Stomach (tissue), 8 donors: ENCODE measurements at regions not wholly inside any gene's neighbourhood (a gene's known extent, or its start where the extent isn't known, plus 50 kb on each side); places are given as distances from the start of the nearest gene placed in this dataset.

Experiments used
- DNase-seq, 2 donors: peaks; one replicate each; pipeline versions ENCODE4 v3.0.0 to v3.0.0-alpha.2; 2013 to 2019
- H3K27ac ChIP-seq, 5 donors: fragments of 200-600 bp in 4 of 5; sonication (generic) in 4 of 5; one replicate each; pipeline ENCODE4 v1.5.1; 2013 to 2019; ENCODE audit warnings: mild to moderate bottlenecking in 1 of 5, moderate library complexity in 1 of 5
- H3K27me3 ChIP-seq, 3 donors: fragments of 200-600 bp; sonication (generic); one replicate each; pipeline ENCODE4 v1.5.1; 2017 to 2019; ENCODE audit warnings: mixed run types in 1 of 3
- H3K36me3 ChIP-seq, 4 donors: fragments of 200-600 bp; sonication (generic); 1 replicate in 3 of 4; 2 replicates in 1 of 4; pipeline ENCODE4 v1.5.1; 2016 to 2019
- H3K4me1 ChIP-seq, 4 donors: fragments of 200-600 bp; sonication (generic); one replicate each; pipeline ENCODE4 v1.5.1; 2016 to 2019
- H3K4me3 ChIP-seq, 4 donors: fragments of 200-600 bp; sonication (generic) in 3 of 4; one replicate each; pipeline ENCODE4 v1.5.1; 2016 to 2019; ENCODE audit warnings: mild to moderate bottlenecking in 1 of 4
- H3K9me3 ChIP-seq, 4 donors: fragments of 200-600 bp; sonication (generic); one replicate each; pipeline ENCODE4 v1.5.1; 2016 to 2019
- CTCF ChIP-seq, 7 experiments: fragments of 450-650 bp in 4 of 7; fragments of 200-600 bp in 3 of 7; sonication (generic) in 3 of 7; IDR thresholded peaks; one replicate each; pipeline ENCODE4 v1.5.1; 2016 to 2019; ENCODE audit warnings: antibody characterized with exemption in 7 of 7, control low read depth in 2 of 7, mild to moderate bottlenecking in 1 of 7
- EP300 ChIP-seq: sonication (generic); formaldehyde crosslinking; IDR thresholded peaks from one replicate; pipeline ENCODE4 v1.6.1; 2017; ENCODE audit warnings: antibody characterized with exemption
- POLR2A ChIP-seq, 4 donors: fragments of 450-650 bp; IDR thresholded peaks; one replicate each; pipeline ENCODE4 v1.6.1; 2016; ENCODE audit warnings: antibody characterized with exemption in 4 of 4, control low read depth in 2 of 4, mild to moderate bottlenecking in 1 of 4, moderate library complexity in 1 of 4
- POLR2AphosphoS5 ChIP-seq, 3 donors: sonication (generic); formaldehyde crosslinking; IDR thresholded peaks; one replicate each; pipeline ENCODE4 v1.6.1; 2016; ENCODE audit warnings: antibody characterized with exemption in 3 of 3
- WGBS, 5 donors: extraction: QIAGEN DNeasy Blood & Tissue Kit in 3 of 5; methylation state at CpG; one replicate each; pipeline versions ENCODE4 v1.1.5 to v1.1.7; 2013 to 2018; 5-methylcytosine and 5-hydroxymethylcytosine counted together
- intact Hi-C: fragments of 100-400 bp; cut with DNase I; formaldehyde crosslinking; loops from one replicate; pipeline ENCODE4 v1.15.1; 2023; ENCODE audit warnings: low total_unique reads
- donor health status: healthy with polysubstance abuse.
- donor health status: Bipolar disorder and iron deficiency.
- donor health status: healthy.

DNA sequence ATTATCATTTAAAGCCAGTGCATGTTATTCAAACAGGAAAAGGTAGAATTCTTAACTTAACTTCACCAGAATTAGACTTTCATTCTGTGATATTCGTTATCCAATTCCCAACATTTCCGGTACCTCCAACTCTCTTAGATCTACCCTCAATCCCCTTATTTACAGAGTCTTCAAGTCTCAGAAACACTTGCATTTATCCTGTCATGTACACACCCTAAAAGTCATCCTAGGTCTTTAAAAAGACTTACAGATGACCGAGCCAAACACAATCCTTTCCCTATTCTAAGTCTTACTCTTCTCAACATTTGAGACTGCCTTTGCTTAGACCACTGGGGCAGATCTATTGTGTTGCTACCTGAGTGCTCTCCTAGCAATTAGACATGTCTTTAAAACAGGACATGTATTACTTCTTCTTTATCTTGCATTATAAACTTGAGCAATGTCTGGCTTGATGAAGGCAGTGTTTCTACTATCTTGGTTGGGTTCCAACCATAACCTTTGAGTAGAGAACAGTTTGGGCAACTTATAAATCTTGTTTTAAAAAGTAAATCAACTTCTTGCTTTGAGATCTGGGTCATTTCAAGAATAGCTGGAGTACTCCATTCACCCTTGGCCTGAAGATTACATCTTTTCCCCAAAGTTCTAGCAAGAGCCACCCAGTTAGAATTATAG is 140.6 kb upstream of the PLEKHG7 start:
- Histone ChIP-seq H3K4me1 (peaks cover 12 to 45% (median 20%) of the 10 kb centered on the region in 4 donors), H3K36me3 (no peaks in the 10 kb centered on the region), H3K27me3 (no peaks in the 10 kb centered on the region), H3K4me3 (no peak overlapping the region), H3K27ac (peak overlapping the region in 4 of 5 donors; percentile 18 to 79 (median 58)), H3K9me3 (no peaks in the 10 kb centered on the region)
- no peak for DNase-seq
- 59 to 70% (median 65%) methylated on average over 3 of the region's 3 CpGs for WGBS, 5 donors
- intact Hi-C loops: no loop called here
- TF ChIP-seq POLR2A (IDR thresholded peaks at IDR 0.05) (no peak), POLR2AphosphoS5 (IDR thresholded peaks at IDR 0.05) (no peak), EP300 (no peak), CTCF (IDR thresholded peaks at IDR 0.05) (no peak)

DNA sequence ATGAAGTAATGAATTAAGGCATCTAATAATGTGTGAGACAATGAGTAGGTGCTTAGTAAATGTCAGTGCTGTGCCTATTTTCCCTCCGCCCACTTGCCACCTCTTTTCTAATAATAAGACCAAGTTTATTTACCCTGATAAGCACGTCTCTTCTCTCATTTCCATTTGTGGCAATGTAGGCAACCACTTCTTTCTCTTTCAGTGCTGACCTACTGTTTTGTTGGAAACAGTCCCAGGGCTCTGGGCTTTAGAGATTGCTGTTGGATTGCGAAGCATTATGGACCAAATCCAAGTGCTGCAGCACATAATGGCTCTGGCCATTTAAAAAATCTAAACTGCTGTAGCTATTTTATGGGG is 141.3 kb upstream of the PLEKHG7 start:
- no peaks in the 10 kb centered on the region for H3K36me3 ChIP-seq
- intact Hi-C loops: no loop called here
- H3K27ac ChIP-seq: peak overlapping the region in 4 of 5 donors; percentile 39 to 79 (median 58)
- TF ChIP-seq POLR2A (IDR thresholded peaks at IDR 0.05): no peak
- peak; percentile 62 to 84 (median 67) for TF ChIP-seq POLR2AphosphoS5 (IDR thresholded peaks at IDR 0.05)
- TF ChIP-seq CTCF (IDR thresholded peaks at IDR 0.05): no peak
- TF ChIP-seq EP300: no peak
- H3K9me3 ChIP-seq: no peaks in the 10 kb centered on the region
- peak; percentile 73 to 88 for DNase-seq
- peaks cover 12 to 50% (median 21%) of the 10 kb centered on the region in 4 donors for H3K4me1 ChIP-seq
- no peaks in the 10 kb centered on the region for H3K27me3 ChIP-seq
- H3K4me3 ChIP-seq: no peak overlapping the region
- 8 to 16% (median 13%) methylated on average over 3 of the region's 3 CpGs for WGBS, 5 donors

GRCh38 chr12:92560713-92561542 is 141.9 kb upstream of the PLEKHG7 start:
- Histone ChIP-seq H3K27me3 (no peaks in the 10 kb centered on the region), H3K4me3 (no peak overlapping the region), H3K36me3 (no peaks in the 10 kb centered on the region), H3K27ac (peak overlapping the region in 4 of 5 donors; percentile 39 to 79 (median 58)), H3K9me3 (no peaks in the 10 kb centered on the region), H3K4me1 (peaks cover 12 to 54% (median 24%) of the 10 kb centered on the region in 4 donors)
- TF ChIP-seq EP300 (no peak), POLR2AphosphoS5 (IDR thresholded peaks at IDR 0.05) (no peak), CTCF (IDR thresholded peaks at IDR 0.05) (no peak)
- 82 to 86% (median 84%) methylated on average over 6 of the region's 6 CpGs for WGBS, 5 donors
- intact Hi-C loops: no loop called here
- no peak for DNase-seq

DNA sequence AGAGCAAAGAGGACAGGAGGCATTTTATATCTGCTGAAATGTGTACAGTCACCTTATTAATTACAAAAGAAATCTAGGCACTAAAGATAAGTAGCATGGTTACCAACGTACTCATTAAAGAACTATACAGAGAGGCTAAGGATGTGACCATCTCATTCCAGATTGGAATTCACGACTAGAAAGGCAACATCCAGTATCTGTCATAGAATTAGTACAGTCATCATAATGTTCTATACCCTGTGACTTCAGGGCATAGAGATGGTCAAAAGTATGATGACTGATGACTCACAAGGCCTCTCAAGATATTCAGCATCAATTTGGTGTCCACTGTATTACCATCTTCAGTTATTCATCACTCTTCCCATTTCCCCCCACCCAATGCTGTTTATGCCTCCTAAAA is 144.0 kb upstream of the PLEKHG7 start:
- Histone ChIP-seq H3K36me3 (no peaks in the 10 kb centered on the region), H3K4me3 (no peak overlapping the region), H3K4me1 (peaks cover 12 to 73% (median 34%) of the 10 kb centered on the region in 4 donors), H3K9me3 (no peaks in the 10 kb centered on the region), H3K27ac (peak overlapping the region in 1 of 5 donors; percentile 44), H3K27me3 (no peaks in the 10 kb centered on the region)
- TF ChIP-seq EP300: no peak
- no peak for TF ChIP-seq CTCF (IDR thresholded peaks at IDR 0.05)
- no peak for TF ChIP-seq POLR2A (IDR thresholded peaks at IDR 0.05)
- no peak for TF ChIP-seq POLR2AphosphoS5 (IDR thresholded peaks at IDR 0.05)
- intact Hi-C loops: no loop called here
- 41 to 58% (median 55%) methylated on average over 2 of the region's 2 CpGs for WGBS, 5 donors
- no peak for DNase-seq
